ENCODE measurements at regions not wholly inside any gene's neighbourhood (a gene's known extent, or its start where the extent isn't known, plus 50 kb on each side); places are given as distances from the start of the nearest gene placed in this dataset.

- TF ChIP-seq CTCF (IDR thresholded peaks at IDR 0.05) (no peak), POLR2AphosphoS5 (IDR thresholded peaks at IDR 0.05) (no peak), EP300 (IDR thresholded peaks at IDR 0.05) (no peak), POLR2A (IDR thresholded peaks at IDR 0.05; ENCODE audit: low read depth) (no peak)
- no peaks in the 10 kb centered on the region for H3K27me3 ChIP-seq
- intact Hi-C loops (cut with DNase I), result no loop called here
- H3K27ac ChIP-seq (replicated peaks in 1 of 4), result no peak overlapping the region
- no peaks in the 10 kb centered on the region for H3K36me3 ChIP-seq
- H3K9me3 ChIP-seq, result no peaks in the 10 kb centered on the region
- no peak for DNase-seq (ENCODE audit: extremely low spot score)
- H3K4me1 ChIP-seq, result no peaks in the 10 kb centered on the region
- no peak overlapping the region for H3K4me3 ChIP-seq
- 93% methylated on average over 4 of the region's 4 CpGs for WGBS
These were observed 195.0 kb upstream of the TSHZ2 start for GRCh38 chr20:52777171-52777570.

- Histone ChIP-seq H3K27me3 (no peaks in the 10 kb centered on the region), H3K36me3 (no peaks in the 10 kb centered on the region), H3K9me3 (no peaks in the 10 kb centered on the region), H3K4me1 (no peaks in the 10 kb centered on the region), H3K4me3 (no peak overlapping the region), H3K27ac (replicated peaks in 1 of 4) (no peak overlapping the region)
- intact Hi-C loops (cut with DNase I), result no loop called here
- 81% methylated on average over 2 of the region's 2 CpGs for WGBS
- no peak for DNase-seq (ENCODE audit: extremely low spot score)
- TF ChIP-seq POLR2A (IDR thresholded peaks at IDR 0.05; ENCODE audit: low read depth), result no peak
- no peak for TF ChIP-seq EP300 (IDR thresholded peaks at IDR 0.05)
- TF ChIP-seq CTCF (IDR thresholded peaks at IDR 0.05), result no peak
- TF ChIP-seq POLR2AphosphoS5 (IDR thresholded peaks at IDR 0.05), result no peak
These were observed 196.4 kb upstream of the TSHZ2 start for GRCh38 chr20:52775786-52776185.

GRCh38 chr20:52768694-52769093 lies 203.5 kb upstream of the TSHZ2 start:
- Histone ChIP-seq H3K27ac (replicated peaks in 1 of 4) (no peak overlapping the region), H3K27me3 (no peaks in the 10 kb centered on the region), H3K4me1 (no peaks in the 10 kb centered on the region), H3K36me3 (no peaks in the 10 kb centered on the region), H3K4me3 (no peak overlapping the region), H3K9me3 (no peaks in the 10 kb centered on the region)
- WGBS, result 40% methylated on average over 6 of the region's 6 CpGs
- intact Hi-C loops (cut with DNase I), result no loop called here
- DNase-seq (ENCODE audit: extremely low spot score), result no peak
- TF ChIP-seq POLR2A (IDR thresholded peaks at IDR 0.05; ENCODE audit: low read depth) (no peak), POLR2AphosphoS5 (IDR thresholded peaks at IDR 0.05) (no peak), EP300 (IDR thresholded peaks at IDR 0.05) (no peak), CTCF (IDR thresholded peaks at IDR 0.05) (no peak)

GRCh38 chr20:52766645-52767435 lies 205.3 kb upstream of the TSHZ2 start:
- no peaks in the 10 kb centered on the region for H3K36me3 ChIP-seq
- no peak overlapping the region for H3K4me3 ChIP-seq
- WGBS, result 66% methylated on average over 7 of the region's 7 CpGs
- DNase-seq (ENCODE audit: extremely low spot score), result no peak
- intact Hi-C loops (cut with DNase I), result no loop called here
- H3K4me1 ChIP-seq, result no peaks in the 10 kb centered on the region
- no peaks in the 10 kb centered on the region for H3K9me3 ChIP-seq
- H3K27me3 ChIP-seq, result no peaks in the 10 kb centered on the region
- TF ChIP-seq POLR2A (IDR thresholded peaks at IDR 0.05; ENCODE audit: low read depth) (no peak), EP300 (IDR thresholded peaks at IDR 0.05) (no peak), POLR2AphosphoS5 (IDR thresholded peaks at IDR 0.05) (no peak), CTCF (IDR thresholded peaks at IDR 0.05) (no peak)
- no peak overlapping the region for H3K27ac ChIP-seq (replicated peaks in 1 of 4)

Data from esophagus muscularis mucosa (tissue), 4 donors.